Activated CD8-positive, alpha-beta memory T cell treated with anti-CD3 and anti-CD28 coated beads for 48 hours (primary cell): ENCODE measurements at regions not wholly inside any gene's neighbourhood (a gene's known extent, or its start where the extent isn't known, plus 50 kb on each side); places are given as distances from the start of the nearest gene placed in this dataset.
"Not testable (repeated sequence)": the region's sequence is repeated elsewhere in the genome, so short reads cannot be mapped to it uniquely, and the experiment has no call there.

ENCODE experiments used
- DNase-seq, 3 experiments: peaks; one replicate each; pipeline ENCODE4 v3.0.0-alpha.2; 2020; ENCODE audit warnings: low read depth in 2 of 3, low spot score in 2 of 3

GRCh38 chr2:56801214-56801613 lies 617.4 kb downstream of the CCDC85A start:
- DNase-seq, result no peak

- no peak for DNase-seq
Measured at GRCh38 chr2:56801770-56802169, 618.0 kb downstream of the CCDC85A start.

- no peak for DNase-seq
Measured at GRCh38 chr2:56803596-56803995, 619.8 kb downstream of the CCDC85A start.

- no peak for DNase-seq
Measured at GRCh38 chr2:56806924-56807323, 623.1 kb downstream of the CCDC85A start.

- no peak for DNase-seq
Measured at GRCh38 chr2:56807861-56808260, 624.1 kb downstream of the CCDC85A start.

- DNase-seq, result no peak
Measured at GRCh38 chr2:56811401-56811800, 627.6 kb downstream of the CCDC85A start.

GRCh38 chr2:56812432-56812831 lies 628.6 kb downstream of the CCDC85A start:
- DNase-seq, result no peak

- DNase-seq, result no peak
Measured at GRCh38 chr2:56813490-56813889, 629.7 kb downstream of the CCDC85A start.

- no peak for DNase-seq
Measured at GRCh38 chr2:56816666-56817065, 632.9 kb downstream of the CCDC85A start.

- no peak for DNase-seq
Measured at GRCh38 chr2:56831780-56832179, 648.0 kb downstream of the CCDC85A start.

GRCh38 chr2:56834686-56835085 lies 650.9 kb downstream of the CCDC85A start:
- no peak for DNase-seq

- DNase-seq, result not testable (repeated sequence)
Measured at GRCh38 chr2:56840009-56840408, 656.2 kb downstream of the CCDC85A start.

GRCh38 chr2:56860991-56861390 lies 677.2 kb downstream of the CCDC85A start:
- no peak for DNase-seq

GRCh38 chr2:56871644-56872043 lies 687.9 kb downstream of the CCDC85A start:
- DNase-seq, result no peak

GRCh38 chr2:56874717-56875116 lies 690.9 kb downstream of the CCDC85A start:
- no peak for DNase-seq

- no peak for DNase-seq
Measured at GRCh38 chr2:56889738-56890137, 705.9 kb downstream of the CCDC85A start.

GRCh38 chr2:56892382-56892781 lies 708.6 kb downstream of the CCDC85A start:
- no peak for DNase-seq

GRCh38 chr2:56898986-56899385 lies 715.2 kb downstream of the CCDC85A start:
- no peak for DNase-seq

GRCh38 chr2:56912490-56912889 lies 728.7 kb downstream of the CCDC85A start:
- no peak for DNase-seq

GRCh38 chr2:56918790-56919189 lies 735.0 kb downstream of the CCDC85A start:
- DNase-seq, result no peak

GRCh38 chr2:56933976-56934375 lies 750.2 kb downstream of the CCDC85A start:
- DNase-seq, result no peak

- DNase-seq, result no peak
Measured at GRCh38 chr2:56934866-56935265, 751.1 kb downstream of the CCDC85A start.

GRCh38 chr2:56940054-56940453 lies 756.3 kb downstream of the CCDC85A start:
- DNase-seq, result no peak

GRCh38 chr2:56952871-56953270 lies 769.1 kb downstream of the CCDC85A start:
- no peak for DNase-seq
